GM18511 (cell line): ENCODE measurements at regions not wholly inside any gene's neighbourhood (a gene's known extent, or its start where the extent isn't known, plus 50 kb on each side); places are given as distances from the start of the nearest gene placed in this dataset.
A peak's percentile ranks its signal among the peaks of the same experiment; 100 is the strongest.
"Not testable (repeated sequence)": the region's sequence is repeated elsewhere in the genome, so short reads cannot be mapped to it uniquely, and the experiment has no call there.

Source experiments
- ATAC-seq: cut with Tn5 transposase; IDR thresholded peaks from one replicate; pipeline ENCODE4 v1.9.1; 2021; ENCODE audit warnings: mild to moderate bottlenecking, moderate library complexity; ENCODE audit not compliant: unreplicated experiment

DNA sequence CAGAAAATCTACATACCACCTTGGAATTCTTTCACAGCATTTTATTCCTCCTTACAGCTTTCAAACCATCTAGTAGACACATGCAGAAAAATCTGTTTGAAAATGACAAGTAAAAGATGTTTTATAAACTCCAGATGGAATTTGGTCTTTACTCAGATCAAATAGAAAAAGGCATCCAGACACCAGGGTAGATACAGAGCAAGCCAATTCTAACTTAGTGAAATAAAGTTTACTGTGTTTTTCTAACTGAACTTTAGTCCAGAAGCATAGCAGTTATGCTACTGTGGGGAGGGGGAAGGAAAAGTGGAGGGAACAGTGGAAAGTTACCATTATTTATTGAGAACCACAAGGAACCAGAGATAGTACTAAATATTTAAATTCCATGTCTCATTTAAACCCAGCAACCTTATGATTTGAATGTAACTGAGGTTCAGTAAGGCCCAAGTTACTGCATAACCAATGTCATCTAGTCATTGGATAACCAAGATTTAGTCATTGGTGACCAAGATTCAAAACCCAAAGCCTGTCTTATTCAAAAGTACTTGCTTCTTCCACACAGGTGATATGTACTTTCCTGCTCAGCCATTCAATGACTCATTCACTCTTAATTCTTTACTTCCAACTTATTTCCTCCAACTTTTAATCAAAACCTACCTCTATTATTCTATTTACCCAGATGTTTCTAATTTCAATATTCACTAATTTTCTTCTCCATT, 57.7 kb downstream of the RAD51AP2 start:
- no peak for ATAC-seq

DNA sequence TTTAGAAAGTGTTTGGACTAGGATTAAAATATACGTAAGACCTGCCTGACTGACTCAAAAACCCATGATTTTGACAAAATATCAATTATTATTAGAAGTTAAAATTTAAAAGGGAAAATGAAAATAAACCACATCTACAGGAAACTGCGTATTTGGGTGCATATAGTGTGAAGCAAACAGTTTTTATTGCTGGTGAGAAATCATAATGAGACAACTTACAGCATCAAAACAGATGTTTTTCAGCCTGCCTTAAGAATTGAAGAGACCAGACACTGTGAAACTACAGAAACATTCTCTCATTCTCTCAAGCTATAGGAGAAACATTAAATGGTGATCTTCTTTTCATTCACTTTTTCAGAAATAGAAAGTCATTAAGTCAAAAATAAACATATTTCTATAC, 62.9 kb downstream of the RAD51AP2 start:
- ATAC-seq: no peak

DNA sequence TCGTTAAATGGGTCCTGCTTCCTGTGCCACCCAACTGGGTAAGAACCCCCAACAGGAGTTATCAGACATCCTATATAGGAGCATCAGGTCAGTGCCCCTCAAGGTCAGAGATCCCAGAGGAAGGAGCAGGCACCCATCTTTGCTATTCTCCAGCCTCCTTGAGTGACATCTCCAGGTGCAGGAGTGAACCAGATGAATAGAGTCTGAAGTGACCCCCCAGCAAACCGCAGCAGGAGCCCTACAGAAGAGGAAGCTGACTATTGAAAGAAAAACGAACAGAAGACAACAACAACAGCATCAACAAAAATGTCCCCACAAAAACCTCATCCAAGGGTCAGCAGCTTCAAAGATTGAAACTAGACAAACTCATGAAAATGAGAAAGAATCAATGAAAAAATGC, 72.0 kb downstream of the RAD51AP2 start:
- ATAC-seq: not testable (repeated sequence)

DNA sequence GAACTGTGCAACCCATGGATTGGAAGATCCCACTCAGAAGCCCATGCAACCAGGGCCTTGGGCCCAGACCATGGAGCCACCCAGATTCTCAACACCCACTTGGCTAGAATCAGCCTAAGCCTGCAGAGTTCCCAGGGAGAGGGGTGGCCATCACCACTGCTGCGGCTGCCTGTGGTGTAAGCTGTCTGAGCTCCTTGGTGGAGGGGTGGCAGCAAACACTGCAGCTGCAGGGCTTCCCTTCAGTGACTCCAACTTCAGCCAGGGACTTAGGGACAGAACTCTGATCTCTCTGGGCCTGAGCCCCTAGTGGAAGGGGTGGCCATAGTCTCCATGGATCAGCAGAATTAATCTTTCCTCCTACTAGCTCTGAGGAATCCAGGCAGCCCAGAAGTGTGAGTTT, 72.5 kb downstream of the RAD51AP2 start:
- no peak for ATAC-seq

DNA sequence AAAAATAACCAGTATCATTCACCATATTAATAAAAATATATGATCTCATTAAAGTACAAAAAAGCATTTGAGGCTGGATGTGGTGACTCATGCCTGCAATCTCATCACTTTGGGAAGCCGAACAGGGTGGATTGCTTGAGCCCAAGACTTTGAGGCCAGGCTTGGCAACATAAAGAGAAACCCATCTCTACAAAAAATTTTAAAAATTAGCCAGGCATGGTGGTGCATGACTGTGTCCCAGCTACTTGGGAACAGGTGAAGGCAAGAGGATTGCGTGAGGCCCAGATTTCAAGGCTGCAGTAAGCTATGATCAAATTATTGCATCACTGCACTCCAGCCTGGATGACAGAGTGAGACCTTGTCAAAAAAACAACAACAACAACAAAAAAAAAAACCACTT, 75.9 kb downstream of the RAD51AP2 start:
- no peak for ATAC-seq

DNA sequence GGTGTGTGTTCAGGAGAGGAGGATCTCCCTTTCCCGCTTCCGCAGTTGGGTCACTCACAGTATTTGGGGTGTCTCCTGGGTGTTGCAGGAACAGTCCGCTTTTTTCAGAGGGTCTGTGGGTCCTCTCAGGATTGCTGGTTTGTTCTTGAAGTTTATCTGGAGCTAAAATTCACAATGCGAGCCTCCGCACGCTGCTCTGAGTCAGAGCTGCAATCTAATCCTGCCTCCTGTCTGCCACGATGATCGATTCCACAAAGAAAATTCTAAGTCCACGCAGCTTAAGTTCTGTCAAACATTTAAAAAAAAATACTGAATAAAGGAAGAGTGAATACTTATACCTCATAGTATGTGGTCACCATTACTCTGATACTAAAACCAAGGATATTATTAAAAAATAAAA, 76.5 kb downstream of the RAD51AP2 start:
- ATAC-seq: no peak

DNA sequence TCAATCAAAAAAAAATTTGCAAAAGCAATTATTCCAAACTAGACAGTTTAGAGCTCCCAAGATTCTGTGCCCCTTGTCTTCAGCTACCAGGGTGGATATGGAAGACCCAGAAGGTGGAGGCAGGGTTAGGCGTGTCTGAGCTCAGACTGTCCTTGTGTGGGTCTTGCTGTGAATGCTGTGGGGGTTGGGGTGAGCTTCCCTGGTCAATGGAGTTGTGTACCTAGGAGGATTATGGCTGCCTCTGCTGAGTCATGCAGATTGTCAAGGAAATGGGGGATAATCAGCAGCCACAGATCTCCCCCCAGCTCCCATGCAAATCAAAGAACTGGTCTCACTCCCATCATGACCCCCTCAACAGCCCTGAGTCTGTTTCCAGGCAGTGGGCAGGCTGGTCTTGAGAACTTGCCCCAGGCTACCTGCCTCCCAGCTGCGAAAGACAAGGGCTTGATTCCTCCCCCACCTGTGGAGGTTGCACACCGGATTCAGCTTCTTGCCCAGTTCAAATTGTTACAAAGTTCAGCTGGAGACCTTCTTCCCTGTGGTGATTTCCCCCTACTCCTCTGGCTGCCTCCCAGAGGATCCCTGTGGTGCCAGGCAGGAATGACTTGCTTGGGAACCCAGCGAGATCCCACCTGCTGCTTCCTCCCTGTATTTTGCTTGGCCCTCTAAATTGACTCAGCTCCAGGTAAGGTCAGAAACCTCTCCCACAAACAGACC, 77.0 kb downstream of the RAD51AP2 start:
- no peak for ATAC-seq

DNA sequence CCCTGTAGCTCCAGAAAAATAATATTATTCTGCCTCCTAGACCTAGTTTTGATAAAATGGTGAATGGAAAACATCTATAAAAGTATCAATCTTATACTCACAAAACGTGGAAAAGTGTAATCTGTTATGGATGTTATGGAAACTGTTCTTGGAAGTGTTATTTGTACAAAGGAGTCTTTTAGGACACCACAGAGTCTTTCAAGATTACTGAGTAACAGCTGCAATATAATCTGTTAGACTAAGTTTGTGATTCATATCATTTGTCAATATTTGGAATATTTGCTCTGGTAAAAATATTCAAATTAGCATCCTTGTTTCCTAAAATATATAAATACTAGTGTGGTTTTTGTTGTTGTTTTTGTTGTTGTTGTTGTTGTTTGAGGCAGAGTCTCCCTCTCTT, 87.9 kb downstream of the RAD51AP2 start:
- ATAC-seq: no peak

DNA sequence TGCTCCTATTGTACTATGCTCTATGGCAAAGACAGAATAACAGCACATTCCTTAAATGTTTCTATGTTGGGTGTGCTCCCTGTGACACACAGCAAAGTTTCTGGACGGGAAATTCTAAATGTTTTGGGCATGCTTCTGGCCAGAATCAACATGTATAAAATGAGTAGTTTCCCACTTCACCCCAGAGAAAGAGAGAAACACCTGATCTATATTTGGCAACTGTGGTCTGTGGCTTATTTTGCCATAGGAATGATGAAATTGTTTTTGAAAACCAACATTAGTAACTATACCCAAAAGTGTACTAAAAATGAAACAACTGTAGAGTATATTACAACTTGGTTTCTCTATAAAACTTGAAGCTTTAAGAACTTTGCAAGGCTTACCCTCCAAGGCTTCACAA, 89.1 kb downstream of the RAD51AP2 start:
- no peak for ATAC-seq

DNA sequence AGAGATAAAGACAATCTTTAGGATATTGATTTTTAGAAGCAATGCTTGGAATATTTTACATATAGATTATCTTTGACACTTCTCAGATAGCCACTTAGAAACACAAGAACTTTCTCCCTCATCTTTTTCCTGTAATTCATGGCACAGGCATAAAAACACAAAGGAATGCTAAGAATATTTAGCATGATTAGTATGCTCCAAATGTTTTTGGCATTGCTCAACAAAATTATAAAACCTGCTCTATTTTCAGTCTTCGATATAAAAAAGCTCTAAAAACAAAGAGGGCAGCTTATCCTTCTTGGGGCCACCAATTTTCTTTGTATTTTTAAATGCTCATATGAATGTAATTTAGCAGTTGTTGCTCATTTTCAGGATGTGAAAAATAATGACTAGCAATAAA, 90.8 kb downstream of the RAD51AP2 start:
- ATAC-seq: no peak

DNA sequence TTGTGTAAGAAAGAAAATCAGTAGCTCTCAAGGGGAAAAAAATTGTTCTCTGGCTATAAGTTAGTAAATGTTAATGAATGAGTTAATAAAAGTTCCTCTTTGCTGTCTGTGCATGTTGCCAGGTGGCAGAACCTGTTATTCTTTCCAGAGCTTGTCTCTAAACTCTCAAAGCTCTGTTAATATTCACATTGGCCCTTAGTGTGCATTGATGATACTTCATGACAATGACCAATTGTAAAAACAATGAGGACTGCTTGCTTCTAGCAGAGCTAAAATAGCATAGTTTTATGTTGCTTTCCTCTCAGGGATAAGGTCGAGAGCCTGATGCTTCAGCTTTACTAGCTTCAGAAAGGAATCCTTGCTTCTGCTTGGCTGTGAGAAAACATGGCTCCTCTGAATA, 91.5 kb downstream of the RAD51AP2 start:
- ATAC-seq: no peak

DNA sequence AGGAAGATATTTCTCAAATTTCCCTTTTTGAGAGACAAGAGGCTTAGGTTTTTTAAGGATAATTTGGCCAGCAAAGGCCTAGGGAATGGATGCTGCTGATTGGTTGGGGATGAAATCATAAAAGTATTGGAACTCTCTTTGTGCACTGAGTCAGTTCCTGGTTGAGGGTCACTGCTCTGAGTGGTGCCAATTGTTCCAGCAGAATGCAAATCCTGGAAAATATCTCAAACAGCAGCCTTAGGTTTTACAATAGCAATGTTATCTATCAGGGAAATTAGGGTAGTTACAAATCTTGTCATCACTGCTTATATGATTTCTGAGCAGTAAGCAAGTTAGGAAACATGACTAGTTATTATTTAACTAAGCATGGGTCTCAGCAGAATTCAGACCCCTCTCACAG, 96.2 kb downstream of the RAD51AP2 start:
- no peak for ATAC-seq

DNA sequence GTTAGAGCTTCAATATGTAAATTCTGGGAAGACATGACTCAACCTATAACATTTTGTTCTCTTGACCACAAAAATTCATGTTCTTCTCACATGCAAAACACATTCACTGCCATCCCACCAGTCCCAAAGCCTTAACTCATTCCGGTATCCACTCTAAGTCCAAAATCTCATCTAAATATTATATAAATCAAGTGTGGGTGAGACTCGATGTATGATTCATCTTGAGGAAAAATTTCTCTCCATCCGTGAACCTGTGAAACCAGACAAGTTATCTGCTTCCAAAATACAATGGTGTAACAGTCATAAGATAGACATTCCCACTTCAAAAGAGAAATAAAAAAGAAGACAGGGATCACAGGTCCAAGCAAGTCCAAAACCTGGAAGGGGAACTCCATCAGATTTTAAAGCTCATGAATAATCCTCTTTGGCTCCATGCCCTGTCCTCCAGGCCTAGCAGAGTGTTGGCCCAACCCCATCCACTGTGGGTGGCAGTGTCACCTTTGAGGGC, 101.3 kb downstream of the RAD51AP2 start:
- no peak for ATAC-seq

DNA sequence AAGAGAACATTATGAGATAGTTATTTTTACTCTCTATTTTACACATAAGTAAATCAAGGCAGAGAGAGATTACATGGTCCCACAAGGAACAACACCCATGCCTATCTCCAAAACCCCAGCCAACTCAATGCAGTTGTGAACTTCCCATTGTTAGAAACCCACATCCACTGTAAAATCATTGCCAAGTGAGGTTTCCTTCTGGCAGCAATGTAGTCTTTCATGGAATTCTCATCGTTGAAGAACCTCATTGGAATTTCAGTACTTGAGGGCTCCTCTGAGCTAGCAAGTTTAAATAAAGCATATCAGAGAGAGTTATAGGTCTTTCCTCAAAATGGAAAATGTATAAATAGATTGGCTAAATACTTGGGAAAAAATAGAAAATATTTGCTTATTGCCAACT, 105.2 kb downstream of the RAD51AP2 start:
- no peak for ATAC-seq

DNA sequence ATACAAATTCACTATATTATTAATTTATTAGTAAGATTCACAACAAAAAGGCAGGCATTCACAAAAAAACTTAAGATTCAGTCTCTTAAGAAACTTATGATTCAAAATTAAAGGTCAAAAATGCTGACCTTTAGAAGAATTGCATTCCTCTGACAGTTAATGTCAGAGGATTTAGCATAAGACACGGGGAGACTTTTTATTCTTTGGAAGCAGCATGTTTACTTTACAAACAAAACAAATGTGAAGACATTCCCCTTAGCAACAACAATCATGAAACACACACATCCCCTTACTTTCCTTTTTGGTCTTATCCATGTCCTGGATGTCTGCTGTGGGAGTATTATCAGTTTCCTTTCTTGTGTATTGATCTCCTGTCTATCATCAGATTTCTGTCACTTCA, 117.1 kb downstream of the RAD51AP2 start:
- ATAC-seq: no peak

DNA sequence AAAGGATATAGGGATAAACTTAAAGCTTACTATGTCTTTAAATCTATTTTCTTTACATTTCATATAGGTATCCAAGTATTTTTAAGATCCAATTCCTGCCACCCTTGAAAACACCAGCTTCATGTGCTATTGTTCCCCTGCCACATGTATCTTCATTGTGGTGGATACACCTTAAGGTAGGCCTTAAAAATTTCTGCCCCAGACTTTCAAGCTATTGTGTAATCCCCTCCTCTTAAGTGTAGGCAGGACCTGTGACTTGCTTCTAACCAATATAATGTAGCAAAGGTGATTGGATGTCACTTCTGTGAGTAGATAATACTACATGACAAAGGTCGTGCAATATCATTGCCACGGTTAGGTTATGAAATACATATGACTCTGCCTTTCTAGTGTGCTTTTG, 119.5 kb downstream of the RAD51AP2 start:
- no peak for ATAC-seq

DNA sequence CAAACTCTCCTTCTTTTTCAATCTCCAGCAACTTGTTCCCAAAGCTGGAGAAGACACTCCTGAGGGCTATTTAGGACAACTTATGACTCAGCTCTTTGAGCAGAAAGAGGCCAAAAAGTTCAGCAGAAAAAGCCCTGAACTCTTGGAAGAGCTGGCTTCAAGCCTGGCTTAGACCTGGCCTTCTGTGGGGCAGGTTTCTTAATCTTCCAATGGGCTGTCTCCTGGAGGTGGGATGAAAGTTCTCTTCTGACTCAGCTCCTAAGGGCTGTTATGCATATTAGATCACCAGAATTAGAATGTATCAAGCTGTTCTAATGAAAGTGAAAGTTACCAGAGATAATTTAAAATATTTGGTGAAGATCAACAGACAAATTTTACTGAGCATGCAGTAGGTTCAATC, 129.4 kb downstream of the RAD51AP2 start:
- ATAC-seq: no peak

DNA sequence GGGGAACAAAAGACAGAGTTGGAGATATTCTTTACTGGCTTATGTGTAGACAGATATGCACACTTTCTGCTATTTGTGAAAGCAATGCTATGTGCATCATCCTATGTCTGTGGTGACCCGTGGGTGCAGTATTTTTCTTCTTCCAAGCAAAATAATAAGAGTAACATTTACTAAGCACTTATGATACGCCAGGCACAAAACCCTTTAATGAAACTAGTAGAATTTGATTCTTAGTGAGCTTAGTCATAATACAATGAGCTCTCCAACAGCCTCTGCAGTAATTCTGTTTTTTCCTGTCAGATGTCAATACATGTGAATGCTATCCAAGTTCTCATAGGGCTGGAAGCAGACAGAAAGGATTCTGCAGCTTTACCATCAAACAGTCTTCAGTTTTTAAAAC, 130.6 kb downstream of the RAD51AP2 start:
- no peak for ATAC-seq

DNA sequence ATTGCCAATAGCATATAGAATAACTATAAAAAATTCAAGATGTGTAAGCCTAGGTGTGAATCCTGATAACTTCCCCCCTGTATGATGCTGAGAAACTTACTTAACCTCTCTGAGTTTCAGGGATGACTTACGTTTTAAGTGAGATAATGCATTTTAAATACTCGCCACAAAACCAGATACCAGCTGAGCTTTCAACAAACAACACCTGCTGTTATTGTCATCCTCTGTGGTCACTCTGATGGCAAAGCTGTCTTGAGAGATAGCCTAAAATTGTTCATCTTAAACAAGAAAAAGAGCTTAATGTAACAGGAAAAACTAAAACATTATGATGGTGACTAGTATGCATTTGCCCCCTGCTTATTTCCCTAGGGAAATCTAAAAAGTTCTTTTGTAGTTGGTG, 131.5 kb downstream of the RAD51AP2 start:
- no peak for ATAC-seq

DNA sequence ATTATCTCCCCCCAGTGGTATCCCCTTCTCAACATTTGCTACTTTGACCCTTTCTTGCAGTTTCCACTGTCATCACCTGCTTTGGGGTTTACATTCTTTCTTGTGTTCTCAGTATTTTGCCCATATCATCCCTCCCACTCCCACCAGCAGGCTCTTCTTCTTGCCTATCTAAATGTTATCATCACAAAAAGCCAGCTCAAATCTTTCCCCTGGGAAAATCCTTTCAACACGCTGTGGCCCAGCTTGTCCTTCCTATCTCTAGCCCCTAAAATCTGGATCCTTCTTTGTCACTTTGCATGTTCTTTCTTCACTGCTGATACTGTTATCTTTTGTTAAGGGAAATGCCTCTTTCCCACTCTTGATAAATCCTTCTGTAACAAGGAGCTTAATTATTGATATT, 138.2 kb downstream of the RAD51AP2 start:
- ATAC-seq: no peak

DNA sequence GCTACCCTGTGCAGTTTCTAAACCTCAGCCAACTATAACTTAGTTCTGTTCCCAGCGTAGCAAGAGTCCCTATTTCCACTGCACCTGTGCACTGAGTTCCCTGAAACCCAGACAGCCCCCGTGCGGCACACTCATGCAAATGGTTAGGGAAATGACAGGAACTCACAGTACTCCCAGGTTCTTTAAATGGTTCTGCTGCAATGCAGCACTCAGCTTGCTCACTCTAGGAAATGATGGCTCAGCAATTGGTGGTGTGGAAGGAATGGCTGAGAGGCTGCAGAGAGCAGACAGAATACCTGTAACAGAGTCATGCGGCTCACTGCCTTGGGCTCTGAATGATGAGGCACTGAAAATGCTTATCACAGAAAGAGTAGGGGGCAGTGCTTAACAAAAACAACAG, 143.0 kb downstream of the RAD51AP2 start:
- no peak for ATAC-seq

DNA sequence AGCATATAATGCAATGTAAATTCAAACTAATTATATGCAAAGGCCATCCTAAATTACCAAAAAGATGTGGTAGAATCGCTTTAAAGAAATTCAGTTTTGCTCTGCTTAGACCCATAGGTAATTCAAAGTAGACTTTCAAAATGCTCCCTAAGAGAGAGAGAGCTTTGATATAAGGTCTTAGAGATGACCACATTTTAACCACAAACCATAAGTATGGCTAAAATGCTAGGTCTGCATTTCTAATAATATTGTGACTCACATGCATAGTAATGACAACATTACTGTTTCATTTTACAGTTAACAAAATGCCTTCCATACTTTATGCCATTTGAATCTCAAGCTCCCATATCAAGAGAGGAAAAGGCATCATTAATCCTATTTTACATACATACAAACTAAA, 144.5 kb downstream of the RAD51AP2 start:
- peak; percentile 65 for ATAC-seq

DNA sequence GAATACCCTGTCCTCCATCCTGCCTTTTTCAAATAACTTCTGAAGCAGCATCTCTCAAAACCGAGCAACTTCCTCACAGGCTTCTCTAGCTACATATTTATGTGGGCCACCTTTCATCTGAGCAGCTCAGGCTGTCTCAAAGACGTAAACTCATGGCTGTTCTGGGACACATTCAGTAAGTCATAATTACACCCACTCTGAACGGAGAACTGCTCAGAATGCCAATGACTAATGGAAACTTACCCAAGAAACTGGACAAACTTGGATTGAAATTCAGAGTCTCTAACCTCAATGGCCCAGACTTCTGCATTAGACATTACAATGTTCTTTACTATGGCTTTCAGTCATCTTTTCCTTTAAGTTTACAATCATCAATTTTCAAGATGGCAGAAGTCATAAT, 145.2 kb downstream of the RAD51AP2 start:
- ATAC-seq: no peak
